ENCODE measurements at regions not wholly inside any gene's neighbourhood (a gene's known extent, or its start where the extent isn't known, plus 50 kb on each side); places are given as distances from the start of the nearest gene placed in this dataset.

- intact Hi-C loops (cut with DNase I): no loop called here
- H3K9me3 ChIP-seq: no peaks in the 10 kb centered on the region
- TF ChIP-seq CTCF (IDR thresholded peaks at IDR 0.05): no peak
- no peak for TF ChIP-seq POLR2A (IDR thresholded peaks at IDR 0.05)
- no peak for DNase-seq
- H3K27me3 ChIP-seq: no peaks in the 10 kb centered on the region
- H3K27ac ChIP-seq: no peak overlapping the region
- no peak overlapping the region for H3K4me3 ChIP-seq
- WGBS, 2 donors: 72 to 95% methylated on average over 1 of the region's 1 CpG
- H3K36me3 ChIP-seq: no peaks in the 10 kb centered on the region
- no peaks in the 10 kb centered on the region for H3K4me1 ChIP-seq
Observed at GRCh38 chr4:19838858-19839257, 412.8 kb upstream of the SLIT2 start.

- DNase-seq: no peak
Observed at GRCh38 chr4:19835429-19835828, 416.3 kb upstream of the SLIT2 start.

GRCh38 chr4:19832411-19832810 lies 419.3 kb upstream of the SLIT2 start:
- Histone ChIP-seq H3K4me3 (no peak overlapping the region), H3K9me3 (no peaks in the 10 kb centered on the region), H3K4me1 (peaks cover 0 to 11% (median 0%) of the 10 kb centered on the region in 3 donors), H3K36me3 (no peaks in the 10 kb centered on the region), H3K27ac (no peak overlapping the region), H3K27me3 (no peaks in the 10 kb centered on the region)
- TF ChIP-seq CTCF (IDR thresholded peaks at IDR 0.05): no peak
- TF ChIP-seq POLR2A (IDR thresholded peaks at IDR 0.05): no peak
- WGBS, 2 donors: 36 to 47% methylated on average over 3 of the region's 3 CpGs
- no peak for DNase-seq
- intact Hi-C loops (cut with DNase I): no loop called here

More at GRCh38 chr4:19835429-19835828, 416.3 kb upstream of the SLIT2 start:
- WGBS, 2 donors: 75 to 88% methylated on average over 3 of the region's 3 CpGs
- Histone ChIP-seq H3K27ac (no peak overlapping the region), H3K9me3 (no peaks in the 10 kb centered on the region), H3K36me3 (no peaks in the 10 kb centered on the region), H3K27me3 (no peaks in the 10 kb centered on the region), H3K4me3 (no peak overlapping the region), H3K4me1 (peaks cover 0 to 11% (median 0%) of the 10 kb centered on the region in 3 donors)
- TF ChIP-seq CTCF (IDR thresholded peaks at IDR 0.05): no peak
- TF ChIP-seq POLR2A (IDR thresholded peaks at IDR 0.05): no peak
- intact Hi-C loops (cut with DNase I): no loop called here

GRCh38 chr4:19831644-19832285 lies 419.9 kb upstream of the SLIT2 start:
- TF ChIP-seq CTCF (IDR thresholded peaks at IDR 0.05) (no peak), POLR2A (IDR thresholded peaks at IDR 0.05) (no peak)
- no peak overlapping the region for H3K27ac ChIP-seq
- WGBS, 2 donors: 33 to 57% methylated on average over 4 of the region's 4 CpGs
- intact Hi-C loops (cut with DNase I): no loop called here
- H3K4me3 ChIP-seq: no peak overlapping the region
- H3K9me3 ChIP-seq: no peaks in the 10 kb centered on the region
- H3K4me1 ChIP-seq: peaks cover 0 to 11% (median 0%) of the 10 kb centered on the region in 3 donors
- H3K27me3 ChIP-seq: no peaks in the 10 kb centered on the region
- no peaks in the 10 kb centered on the region for H3K36me3 ChIP-seq
- no peak for DNase-seq

- no peak for DNase-seq
- TF ChIP-seq POLR2A (IDR thresholded peaks at IDR 0.05) (no peak), CTCF (IDR thresholded peaks at IDR 0.05) (no peak)
- H3K27ac ChIP-seq: no peak overlapping the region
- no peaks in the 10 kb centered on the region for H3K9me3 ChIP-seq
- WGBS, 2 donors: 78 to 90% methylated on average over 4 of the region's 4 CpGs
- H3K4me3 ChIP-seq: no peak overlapping the region
- H3K27me3 ChIP-seq: no peaks in the 10 kb centered on the region
- H3K4me1 ChIP-seq: peaks cover 0 to 11% (median 0%) of the 10 kb centered on the region in 3 donors
- H3K36me3 ChIP-seq: no peaks in the 10 kb centered on the region
- intact Hi-C loops (cut with DNase I): no loop called here
Observed at GRCh38 chr4:19829101-19829500, 422.6 kb upstream of the SLIT2 start.

Data from esophagus squamous epithelium (tissue), 5 donors.